Left colon (tissue), 2 donors: ENCODE measurements at regions not wholly inside any gene's neighbourhood (a gene's known extent, or its start where the extent isn't known, plus 50 kb on each side); places are given as distances from the start of the nearest gene placed in this dataset.
"Not testable (repeated sequence)": the region's sequence is repeated elsewhere in the genome, so short reads cannot be mapped to it uniquely, and the experiment has no call there.

Experiments
- ATAC-seq: fragments of 200-7000 bp; cut with Tn5 transposase; one replicate; pipeline ENCODE4 v1.9.1; 2020; ENCODE audit warnings: mild to moderate bottlenecking, moderate library complexity
- DNase-seq, 2 donors: peaks; one replicate each; pipeline ENCODE4 v3.0.0-alpha.2; 2020
- intact Hi-C, 2 donors: fragments of 100-400 bp; cut with DNase I in 1 of 2; cut with micrococcal nuclease in 1 of 2; formaldehyde crosslinking; loops; one replicate each; pipeline versions ENCODE4 v1.11.2 to v1.14.0; 2022; cut with DNase I, micrococcal nuclease
- donor health status: DM: no; HTN: no; CAD: no.
- donor health status: DM: yes; HTN: yes; CAD: no.

GRCh38 chr5:143605403-143606005, 202.0 kb upstream of the NR3C1 start:
- ATAC-seq (no peak), DNase-seq (no peak)
- intact Hi-C loops, result no loop called here

GRCh38 chr5:143601917-143602333, 198.4 kb upstream of the NR3C1 start:
- ATAC-seq (no peak), DNase-seq (no peak)
- intact Hi-C loops, result no loop called here

- ATAC-seq, result no peak
- intact Hi-C loops, result no loop called here
Measured at GRCh38 chr5:143601357-143601756, 197.9 kb upstream of the NR3C1 start.

GRCh38 chr5:143600396-143601075, 197.1 kb upstream of the NR3C1 start:
- ATAC-seq (no peak), DNase-seq (no peak)
- intact Hi-C loops, result no loop called here

More at GRCh38 chr5:143601357-143601756, 197.9 kb upstream of the NR3C1 start:
- no peak for DNase-seq

- ATAC-seq (no peak), DNase-seq (no peak)
- intact Hi-C loops, result no loop called here
Measured at GRCh38 chr5:143599474-143599873, 196.0 kb upstream of the NR3C1 start.

GRCh38 chr5:143596824-143597223, 193.3 kb upstream of the NR3C1 start:
- intact Hi-C loops, result no loop called here
- DNase-seq (no peak), ATAC-seq (no peak)

- no peak for DNase-seq
- intact Hi-C loops, result no loop called here
- ATAC-seq, result no peak
Measured at GRCh38 chr5:143594902-143595818, 191.7 kb upstream of the NR3C1 start.

- ATAC-seq (no peak), DNase-seq (no peak)
- intact Hi-C loops, result no loop called here
Measured at GRCh38 chr5:143593723-143594122, 190.2 kb upstream of the NR3C1 start.

GRCh38 chr5:143592648-143593047, 189.2 kb upstream of the NR3C1 start:
- ATAC-seq, result no peak
- DNase-seq, result peak in 1 of 2 donors; percentile 8
- intact Hi-C loops, result no loop called here

GRCh38 chr5:143588933-143589662, 185.6 kb upstream of the NR3C1 start:
- ATAC-seq (no peak), DNase-seq (no peak)
- intact Hi-C loops, result no loop called here

GRCh38 chr5:143588121-143588520, 184.6 kb upstream of the NR3C1 start:
- intact Hi-C loops, ATAC-seq, DNase-seq: not testable (repeated sequence)

GRCh38 chr5:143586781-143587362, 183.4 kb upstream of the NR3C1 start:
- intact Hi-C loops, result no loop called here
- DNase-seq (no peak), ATAC-seq (no peak)

- DNase-seq (no peak), ATAC-seq (no peak)
- intact Hi-C loops, result no loop called here
Measured at GRCh38 chr5:143585970-143586369, 182.5 kb upstream of the NR3C1 start.

GRCh38 chr5:143583409-143583808, 179.9 kb upstream of the NR3C1 start:
- no peak for DNase-seq
- intact Hi-C loops, result no loop called here
- ATAC-seq, result no peak

GRCh38 chr5:143582869-143583268, 179.4 kb upstream of the NR3C1 start:
- no peak for DNase-seq
- ATAC-seq, result no peak
- intact Hi-C loops, result no loop called here

GRCh38 chr5:143582176-143582575, 178.7 kb upstream of the NR3C1 start:
- intact Hi-C loops, result no loop called here
- DNase-seq, result no peak
- ATAC-seq, result no peak

GRCh38 chr5:143581649-143582048, 178.2 kb upstream of the NR3C1 start:
- DNase-seq (no peak), ATAC-seq (no peak)
- intact Hi-C loops, result no loop called here

- intact Hi-C loops, result no loop called here
- ATAC-seq, result peak; percentile 58
- no peak for DNase-seq
Measured at GRCh38 chr5:143581147-143581546, 177.7 kb upstream of the NR3C1 start.
